H1 (cell line): ENCODE measurements at regions not wholly inside any gene's neighbourhood (a gene's known extent, or its start where the extent isn't known, plus 50 kb on each side); places are given as distances from the start of the nearest gene placed in this dataset.

Source experiments
- ASH2L ChIP-seq: fragments of 200-600, 300-600 bp; sonication (generic); IDR thresholded peaks from one replicate; pipeline ENCODE4 v1.7.1; 2017; ENCODE audit warnings: low read length
- ATF3 ChIP-seq: IDR thresholded peaks from 2 replicates; pipeline ENCODE4 v1.6.1; 2011; ENCODE audit warnings: low read depth, mild to moderate bottlenecking, low read length; ENCODE audit not compliant: insufficient read depth
- BRCA1 ChIP-seq: IDR thresholded peaks from 2 replicates; pipeline ENCODE4 v1.6.1; 2012; ENCODE audit warnings: low read depth, low read length, improper control_type of control experiment
- CHD2 ChIP-seq: IDR thresholded peaks from 2 replicates; pipeline ENCODE4 v1.6.1; 2012; ENCODE audit warnings: low read length, improper control_type of control experiment
- CTBP2 ChIP-seq: IDR thresholded peaks from 2 replicates; pipeline ENCODE4 v1.7.0; 2011; ENCODE audit warnings: borderline replicate concordance, mild to moderate bottlenecking, moderate library complexity, mixed read lengths, low read length; ENCODE audit not compliant: insufficient read depth, insufficient read length
- FOSL1 ChIP-seq: IDR thresholded peaks from 2 replicates; pipeline ENCODE4 v1.6.1; 2011; ENCODE audit warnings: mild to moderate bottlenecking, low read depth, low read length, moderate library complexity; ENCODE audit not compliant: insufficient read depth
- GABPA ChIP-seq: IDR thresholded peaks from 2 replicates; pipeline ENCODE4 v1.6.1; 2011; ENCODE audit warnings: mild to moderate bottlenecking, low read length, moderate library complexity, borderline replicate concordance; ENCODE audit not compliant: insufficient read depth
- HDAC2 ChIP-seq, 2 experiments: fragments of 300-600 bp in 1 of 2; sonication (generic) in 1 of 2; IDR thresholded peaks; 2 replicates each; pipeline ENCODE4 v1.6.1; 2011 to 2012; ENCODE audit warnings: low read depth in 2 of 2, low read length in 2 of 2, mild to moderate bottlenecking in 2 of 2, moderate library complexity in 2 of 2, borderline replicate concordance in 1 of 2, inconsistent platforms in 1 of 2
- KDM1A ChIP-seq: fragments of 200-600, 300-600 bp; sonication (generic); IDR thresholded peaks from 2 replicates; pipeline ENCODE4 v1.7.1; 2016; ENCODE audit warnings: mild to moderate bottlenecking, low read length, borderline replicate concordance
- KDM4A ChIP-seq: IDR thresholded peaks from one replicate; pipeline ENCODE4 v1.7.1; 2012; ENCODE audit warnings: low read depth, mild to moderate bottlenecking, moderate library complexity, low read length, inconsistent platforms; ENCODE audit not compliant: severe bottlenecking
- KDM5A ChIP-seq: fragments of 200-600 bp; IDR thresholded peaks from 2 replicates; pipeline ENCODE4 v1.7.1; 2012; ENCODE audit warnings: mild to moderate bottlenecking, low read length, inconsistent platforms, mixed read lengths
- POU5F1 ChIP-seq: IDR thresholded peaks from 2 replicates; pipeline ENCODE4 v1.6.1; 2011; ENCODE audit warnings: low read depth, mild to moderate bottlenecking, low read length, moderate library complexity
- RBBP5 ChIP-seq: IDR thresholded peaks from 2 replicates; pipeline ENCODE4 v1.7.1; 2012; ENCODE audit warnings: low read depth, mild to moderate bottlenecking, inconsistent platforms, low read length, moderate library complexity, borderline replicate concordance
- SIN3A ChIP-seq, 2 experiments: IDR thresholded peaks in 1 of 2; conservative IDR thresholded peaks in 1 of 2; 2 replicates each; pipeline ENCODE4 v1.6.1; 2011 to 2012; ENCODE audit warnings: low read length in 2 of 2, improper control_type of control experiment in 1 of 2, low read depth in 1 of 2, mild to moderate bottlenecking in 1 of 2
- SP4 ChIP-seq: IDR thresholded peaks from 2 replicates; pipeline ENCODE4 v1.6.1; 2012; ENCODE audit warnings: low read length, inconsistent platforms
- SRF ChIP-seq: IDR thresholded peaks from 2 replicates; pipeline ENCODE4 v1.6.1; 2011; ENCODE audit warnings: mild to moderate bottlenecking, low read depth, low read length, moderate library complexity
- SUZ12 ChIP-seq: fragments of 200-600 bp; sonication (generic); IDR thresholded peaks from 2 replicates; pipeline ENCODE4 v1.6.1; 2012; ENCODE audit warnings: mild to moderate bottlenecking, inconsistent platforms, low read length, moderate library complexity, mixed read lengths
- TCF12 ChIP-seq: IDR thresholded peaks from 2 replicates; pipeline ENCODE4 v1.6.1; 2011; ENCODE audit warnings: low read depth, mild to moderate bottlenecking, low read length
- YY1 ChIP-seq: IDR thresholded peaks from 2 replicates; pipeline ENCODE4 v1.6.1; 2011; ENCODE audit warnings: low read depth, mild to moderate bottlenecking, low read length

GRCh38 chr11:98616098-98616655 lies 404.6 kb upstream of the CNTN5 start (continued):
- TF ChIP-seq POU5F1 (no peak), SIN3A (conservative IDR thresholded peaks at IDR 0.05 in 1 of 2, IDR thresholded peaks at IDR 0.05 in 1 of 2; ENCODE audit: low read depth in 1 of 2, low read length in 2 of 2) (no peak), SUZ12 (no peak), GABPA (no peak), KDM5A (no peak), KDM4A (no peak), RBBP5 (no peak), ASH2L (no peak), SRF (no peak), BRCA1 (no peak), HDAC2 (IDR thresholded peaks at IDR 0.05; ENCODE audit: borderline replicate concordance in 1 of 2, low read depth in 2 of 2, low read length in 2 of 2) (no peak), KDM1A (no peak), TCF12 (no peak), SP4 (no peak), ATF3 (no peak), FOSL1 (no peak), CHD2 (no peak), CTBP2 (no peak), YY1 (no peak)
